ENCODE measurements at regions not wholly inside any gene's neighbourhood (a gene's known extent, or its start where the extent isn't known, plus 50 kb on each side); places are given as distances from the start of the nearest gene placed in this dataset.

DNA sequence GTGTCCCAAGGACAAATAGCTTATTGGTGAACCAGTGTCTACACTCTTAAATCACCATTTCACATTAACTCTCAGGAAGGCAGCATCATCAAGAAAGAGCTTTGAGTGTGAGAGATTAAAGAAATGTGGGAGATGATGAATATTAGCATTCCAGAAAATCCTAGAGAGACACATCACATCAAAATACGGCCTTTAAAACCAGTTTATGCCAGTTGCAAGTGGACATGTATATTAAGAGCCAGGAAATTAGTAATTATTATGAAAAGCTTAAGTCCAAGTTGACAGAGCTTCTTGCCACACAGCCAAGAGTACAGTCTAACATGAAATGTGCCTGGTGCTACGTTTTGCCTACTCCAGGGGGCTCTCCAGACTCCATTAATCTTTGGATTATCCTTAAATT, 503.0 kb upstream of the BOD1L1 start:
- no peaks in the 10 kb centered on the region for H3K27me3 ChIP-seq
- no peaks in the 10 kb centered on the region for H3K36me3 ChIP-seq
- intact Hi-C loops (cut with DNase I; ENCODE audit: low total_unique reads) = no loop called here
- no peaks in the 10 kb centered on the region for H3K9me3 ChIP-seq
- no peaks in the 10 kb centered on the region for H3K4me1 ChIP-seq
- TF ChIP-seq, protein P1, sequence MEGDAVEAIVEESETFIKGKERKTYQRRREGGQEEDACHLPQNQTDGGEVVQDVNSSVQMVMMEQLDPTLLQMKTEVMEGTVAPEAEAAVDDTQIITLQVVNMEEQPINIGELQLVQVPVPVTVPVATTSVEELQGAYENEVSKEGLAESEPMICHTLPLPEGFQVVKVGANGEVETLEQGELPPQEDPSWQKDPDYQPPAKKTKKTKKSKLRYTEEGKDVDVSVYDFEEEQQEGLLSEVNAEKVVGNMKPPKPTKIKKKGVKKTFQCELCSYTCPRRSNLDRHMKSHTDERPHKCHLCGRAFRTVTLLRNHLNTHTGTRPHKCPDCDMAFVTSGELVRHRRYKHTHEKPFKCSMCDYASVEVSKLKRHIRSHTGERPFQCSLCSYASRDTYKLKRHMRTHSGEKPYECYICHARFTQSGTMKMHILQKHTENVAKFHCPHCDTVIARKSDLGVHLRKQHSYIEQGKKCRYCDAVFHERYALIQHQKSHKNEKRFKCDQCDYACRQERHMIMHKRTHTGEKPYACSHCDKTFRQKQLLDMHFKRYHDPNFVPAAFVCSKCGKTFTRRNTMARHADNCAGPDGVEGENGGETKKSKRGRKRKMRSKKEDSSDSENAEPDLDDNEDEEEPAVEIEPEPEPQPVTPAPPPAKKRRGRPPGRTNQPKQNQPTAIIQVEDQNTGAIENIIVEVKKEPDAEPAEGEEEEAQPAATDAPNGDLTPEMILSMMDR (IDR thresholded peaks at IDR 0.05) = no peak
- H3K27ac ChIP-seq = no peak overlapping the region
- no peak for DNase-seq
- no peak overlapping the region for H3K4me3 ChIP-seq

DNA sequence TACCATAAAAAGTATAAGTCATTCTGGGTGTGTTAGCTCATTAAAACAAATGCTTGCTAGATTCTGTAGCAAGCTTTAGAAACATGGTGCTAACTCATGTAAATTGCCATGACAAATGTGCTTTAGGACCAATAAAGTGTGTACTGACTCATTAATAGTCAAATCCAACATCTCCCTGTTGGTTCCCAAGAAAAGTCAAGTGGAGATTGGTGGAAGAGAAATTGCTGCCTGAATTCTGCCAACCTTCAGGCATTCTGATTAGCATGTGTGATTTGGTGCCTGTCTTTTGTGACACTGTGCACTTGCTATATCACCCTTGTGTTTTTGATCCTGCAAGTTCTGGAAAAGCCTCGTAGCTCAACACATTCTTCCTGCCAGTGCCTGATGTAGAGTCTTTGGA, 503.8 kb upstream of the BOD1L1 start:
- TF ChIP-seq, protein P1 (IDR thresholded peaks at IDR 0.05) = no peak
- Histone ChIP-seq H3K4me1 (no peaks in the 10 kb centered on the region), H3K9me3 (no peaks in the 10 kb centered on the region), H3K36me3 (no peaks in the 10 kb centered on the region), H3K27ac (no peak overlapping the region), H3K4me3 (no peak overlapping the region), H3K27me3 (no peaks in the 10 kb centered on the region)
- intact Hi-C loops (cut with DNase I; ENCODE audit: low total_unique reads) = no loop called here
- no peak for DNase-seq

DNA sequence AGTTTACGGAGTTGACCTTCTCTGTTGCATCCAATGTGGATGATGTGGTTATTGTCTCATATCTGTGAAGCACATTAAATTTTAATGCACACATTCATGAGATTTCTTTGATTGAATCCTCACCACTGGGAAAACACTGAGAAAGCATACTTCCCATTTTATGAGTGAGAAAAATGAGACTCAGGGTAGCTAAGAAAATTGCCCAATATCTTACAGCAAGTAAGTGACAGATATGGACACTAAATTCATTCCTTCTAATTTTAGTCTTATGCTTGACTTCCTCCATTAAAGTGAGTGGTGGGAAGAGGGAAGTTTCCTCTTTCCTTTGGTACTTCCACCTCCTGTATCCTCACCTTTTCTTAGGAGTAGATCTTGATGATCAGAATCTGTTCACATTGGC, 504.8 kb upstream of the BOD1L1 start:
- intact Hi-C loops (cut with DNase I; ENCODE audit: low total_unique reads) = no loop called here
- H3K36me3 ChIP-seq = no peaks in the 10 kb centered on the region
- no peak overlapping the region for H3K4me3 ChIP-seq
- H3K27me3 ChIP-seq = no peaks in the 10 kb centered on the region
- TF ChIP-seq, protein P1 (IDR thresholded peaks at IDR 0.05) = no peak
- H3K4me1 ChIP-seq = no peaks in the 10 kb centered on the region
- H3K9me3 ChIP-seq = no peaks in the 10 kb centered on the region
- no peak overlapping the region for H3K27ac ChIP-seq
- DNase-seq = no peak

DNA sequence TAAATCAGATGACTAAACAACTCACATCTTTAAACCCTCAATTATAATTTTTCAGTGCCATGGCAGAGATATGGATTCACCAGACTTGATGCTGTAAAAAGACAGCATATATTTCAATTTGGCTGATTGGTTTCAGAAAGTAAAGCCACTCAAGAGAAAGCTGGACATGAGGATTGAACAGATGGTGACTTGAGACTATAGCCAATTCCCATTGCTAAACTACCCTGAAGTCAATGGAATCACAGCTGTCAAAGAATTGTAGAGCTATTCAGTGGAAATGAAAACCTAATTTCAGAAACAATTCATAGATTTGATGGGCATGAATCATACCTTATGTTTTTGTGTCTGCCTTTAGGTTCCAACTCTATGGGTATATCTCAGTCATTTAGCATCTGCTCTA, 510.6 kb upstream of the BOD1L1 start:
- no peaks in the 10 kb centered on the region for H3K27me3 ChIP-seq
- no peaks in the 10 kb centered on the region for H3K36me3 ChIP-seq
- DNase-seq = no peak
- H3K4me1 ChIP-seq = no peaks in the 10 kb centered on the region
- H3K4me3 ChIP-seq = no peak overlapping the region
- H3K9me3 ChIP-seq = no peaks in the 10 kb centered on the region
- H3K27ac ChIP-seq = no peak overlapping the region
- TF ChIP-seq, protein P1 (IDR thresholded peaks at IDR 0.05) = no peak
- intact Hi-C loops (cut with DNase I; ENCODE audit: low total_unique reads) = no loop called here

DNA sequence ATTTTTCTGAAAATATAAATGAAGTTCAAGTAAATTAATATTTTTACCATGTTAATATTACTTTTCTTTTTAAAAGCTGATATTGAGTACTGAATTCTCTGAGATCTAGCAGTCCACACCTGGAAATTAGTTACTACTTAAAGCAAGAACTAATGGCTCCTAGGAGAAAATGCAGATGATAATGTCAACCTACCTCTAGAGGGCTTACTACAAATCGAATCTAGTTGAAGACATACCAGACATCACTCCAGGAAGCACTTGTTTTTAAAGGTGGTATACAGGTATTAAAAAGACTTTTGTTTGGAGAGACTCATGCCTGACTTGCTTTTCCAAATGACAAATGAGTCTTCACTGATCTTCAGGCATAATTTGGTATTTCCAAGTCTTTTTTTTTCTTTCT, 516.4 kb upstream of the BOD1L1 start:
- TF ChIP-seq, protein P1 (IDR thresholded peaks at IDR 0.05) = no peak
- intact Hi-C loops (cut with DNase I; ENCODE audit: low total_unique reads) = no loop called here

More for the DNA sequence above, 516.4 kb upstream of the BOD1L1 start:
- H3K4me1 ChIP-seq = no peaks in the 10 kb centered on the region
- no peak overlapping the region for H3K27ac ChIP-seq
- H3K4me3 ChIP-seq = no peak overlapping the region
- H3K36me3 ChIP-seq = no peaks in the 10 kb centered on the region
- H3K9me3 ChIP-seq = no peaks in the 10 kb centered on the region
- no peaks in the 10 kb centered on the region for H3K27me3 ChIP-seq
- no peak for DNase-seq

Measured in tibial artery (tissue), 4 donors.